Stimulated activated memory B cell treated with anti-CD40 and anti-IgM and Interleukin-4, amounts not matched to agents 10 μg/mL and 1 μg/mL and 100 μg/mL, for 72 hours (primary cell): ENCODE measurements at regions not wholly inside any gene's neighbourhood (a gene's known extent, or its start where the extent isn't known, plus 50 kb on each side); places are given as distances from the start of the nearest gene placed in this dataset.
"Not testable (repeated sequence)": the region's sequence is repeated elsewhere in the genome, so short reads cannot be mapped to it uniquely, and the experiment has no call there.

Experiments used
- ATAC-seq: fragments of 150-1000 bp; cut with Tn5 transposase; 2 replicates; pipeline ENCODE4 v1.10.0; 2021
- H3K27ac Mint-ChIP-seq: one replicate; pipeline ENCODE4 v1.8.0; 2022; ENCODE audit warnings: mild to moderate bottlenecking, mixed read lengths
- H3K27me3 Mint-ChIP-seq: one replicate; pipeline ENCODE4 v1.8.0; 2022; ENCODE audit warnings: mixed read lengths
- H3K36me3 Mint-ChIP-seq: one replicate; pipeline ENCODE4 v1.8.0; 2022; ENCODE audit warnings: mixed read lengths
- H3K4me1 Mint-ChIP-seq: one replicate; pipeline ENCODE4 v1.8.0; 2022; ENCODE audit warnings: mixed read lengths
- H3K4me3 Mint-ChIP-seq: one replicate; pipeline ENCODE4 v1.8.0; 2022; ENCODE audit warnings: mild to moderate bottlenecking, moderate library complexity, mixed read lengths
- H3K9me3 Mint-ChIP-seq: one replicate; pipeline ENCODE4 v1.8.0; 2022; ENCODE audit warnings: mixed read lengths

GRCh38 chr5:108543486-108543885 lies 161.6 kb upstream of the FBXL17 start:
- no peak for ATAC-seq
- Mint-ChIP-seq H3K4me1 (no peaks in the 10 kb centered on the region), H3K27ac (no peak overlapping the region), H3K9me3 (no peaks in the 10 kb centered on the region), H3K36me3 (no peaks in the 10 kb centered on the region), H3K27me3 (no peaks in the 10 kb centered on the region), H3K4me3 (no peak overlapping the region)

DNA sequence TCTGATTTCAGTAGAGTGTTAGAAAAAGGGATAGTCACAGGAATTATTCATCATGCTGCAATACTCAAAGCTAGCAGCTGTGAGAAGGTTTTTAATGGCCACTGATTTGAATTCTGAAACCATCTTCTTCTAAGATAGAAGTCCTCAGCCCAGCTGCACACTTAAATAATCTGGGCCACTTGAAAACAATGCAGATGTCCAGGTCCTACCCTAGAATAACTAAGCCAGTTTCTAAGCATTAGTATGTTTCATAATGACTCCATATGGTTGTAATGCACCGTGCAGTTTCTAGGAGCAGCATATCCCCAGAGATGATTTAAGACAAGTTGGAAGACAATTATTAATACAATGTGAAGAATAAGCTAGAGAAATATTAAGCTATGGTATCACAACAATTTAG lies 159.9 kb upstream of the FBXL17 start:
- no peak overlapping the region for H3K27ac Mint-ChIP-seq
- no peak overlapping the region for H3K4me3 Mint-ChIP-seq
- H3K9me3 Mint-ChIP-seq, result no peaks in the 10 kb centered on the region
- H3K4me1 Mint-ChIP-seq, result no peaks in the 10 kb centered on the region
- no peaks in the 10 kb centered on the region for H3K36me3 Mint-ChIP-seq
- no peaks in the 10 kb centered on the region for H3K27me3 Mint-ChIP-seq
- ATAC-seq, result no peak

DNA sequence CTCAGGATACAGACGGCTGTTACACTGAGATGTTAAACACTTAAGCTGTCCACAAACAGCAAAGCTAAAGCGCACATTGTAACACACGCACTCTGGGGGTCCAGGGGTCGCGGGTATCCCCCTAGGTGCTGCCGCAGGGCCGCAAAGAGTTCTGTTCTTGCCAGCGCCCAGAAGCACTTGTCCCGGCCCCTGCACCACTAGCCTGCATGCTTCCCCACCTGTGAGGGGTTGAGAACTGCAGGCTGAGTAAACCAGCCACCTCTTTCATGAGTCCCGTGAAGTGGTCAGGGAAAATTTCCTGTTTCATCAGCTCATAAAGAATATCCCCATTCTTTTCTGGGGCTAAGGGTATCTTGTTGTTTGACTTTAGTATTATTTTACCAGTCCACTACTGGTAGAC lies 154.4 kb upstream of the FBXL17 start:
- Mint-ChIP-seq H3K9me3 (no peaks in the 10 kb centered on the region), H3K27ac (no peak overlapping the region), H3K36me3 (no peaks in the 10 kb centered on the region), H3K4me1 (peaks cover 14% of the 10 kb centered on the region), H3K4me3 (no peak overlapping the region), H3K27me3 (no peaks in the 10 kb centered on the region)
- peak; percentile 29 for ATAC-seq

DNA sequence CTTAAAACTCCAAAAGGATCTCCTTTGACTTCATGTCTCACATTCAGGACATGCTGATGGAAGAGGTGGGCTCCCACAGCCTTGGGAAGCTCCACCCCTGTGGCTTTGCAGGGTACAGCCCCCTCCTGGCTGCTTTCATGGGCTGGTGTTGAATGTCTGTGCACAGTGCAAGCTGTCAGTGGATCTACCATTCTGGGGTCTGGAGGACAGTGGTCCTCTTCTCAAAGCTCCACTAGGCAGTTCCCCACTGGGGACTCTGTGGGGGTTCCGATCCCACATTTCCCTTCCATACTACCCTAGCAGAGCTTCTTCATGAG lies 150.2 kb upstream of the FBXL17 start:
- H3K4me1 Mint-ChIP-seq, result peaks cover 14% of the 10 kb centered on the region
- H3K27ac Mint-ChIP-seq, H3K9me3 Mint-ChIP-seq, ATAC-seq, H3K36me3 Mint-ChIP-seq, H3K27me3 Mint-ChIP-seq, H3K4me3 Mint-ChIP-seq: not testable (repeated sequence)

DNA sequence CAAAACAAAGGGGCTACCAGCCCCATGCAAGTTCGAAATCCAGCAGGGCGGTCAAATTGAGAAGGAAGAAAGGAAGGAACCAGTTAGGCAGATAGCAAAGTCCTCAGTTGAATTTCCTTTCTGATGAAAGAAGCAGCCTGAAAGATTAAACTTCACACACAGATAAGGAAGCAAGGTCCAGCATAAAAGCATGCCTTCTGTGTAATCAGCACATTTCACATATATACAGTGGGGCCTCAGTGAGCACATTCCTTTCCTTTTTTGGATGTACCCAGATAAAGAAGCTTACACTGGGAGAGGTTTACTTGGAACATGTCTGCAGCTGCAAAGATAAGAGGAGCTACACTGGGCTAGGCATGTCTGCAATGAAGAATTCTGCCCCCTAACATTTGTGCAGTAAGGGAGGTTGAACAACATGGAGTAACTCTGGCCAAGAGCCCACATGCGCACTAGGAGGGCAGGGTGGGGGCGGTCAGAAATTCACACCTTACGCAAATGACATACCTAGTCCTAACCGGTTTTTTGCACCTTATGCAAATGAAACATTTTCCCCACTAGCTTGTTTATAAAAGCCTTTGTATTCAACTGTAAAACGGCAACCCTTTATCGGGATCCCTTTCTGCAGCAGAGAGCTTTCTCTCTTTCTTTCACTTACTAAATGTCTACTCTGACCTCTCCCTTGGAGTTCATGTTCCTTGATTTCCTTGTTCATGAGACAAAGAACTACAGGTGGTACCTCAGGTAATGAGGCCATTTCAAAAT lies 149.7 kb upstream of the FBXL17 start:
- H3K27ac Mint-ChIP-seq, result no peak overlapping the region
- peaks cover 2% of the 10 kb centered on the region for H3K36me3 Mint-ChIP-seq
- peaks cover 14% of the 10 kb centered on the region for H3K4me1 Mint-ChIP-seq
- no peak for ATAC-seq
- no peaks in the 10 kb centered on the region for H3K27me3 Mint-ChIP-seq
- no peak overlapping the region for H3K4me3 Mint-ChIP-seq
- H3K9me3 Mint-ChIP-seq, result peaks cover 4% of the 10 kb centered on the region

GRCh38 chr5:108530706-108531105 lies 148.8 kb upstream of the FBXL17 start:
- no peak overlapping the region for H3K4me3 Mint-ChIP-seq
- H3K27ac Mint-ChIP-seq, result no peak overlapping the region
- no peak for ATAC-seq
- H3K4me1 Mint-ChIP-seq, result peaks cover 14% of the 10 kb centered on the region
- H3K27me3 Mint-ChIP-seq, result no peaks in the 10 kb centered on the region
- peaks cover 7% of the 10 kb centered on the region for H3K36me3 Mint-ChIP-seq
- H3K9me3 Mint-ChIP-seq, result peaks cover 9% of the 10 kb centered on the region

GRCh38 chr5:108529381-108529780 lies 147.5 kb upstream of the FBXL17 start:
- Mint-ChIP-seq H3K36me3 (peaks cover 7% of the 10 kb centered on the region), H3K4me3 (no peak overlapping the region), H3K9me3 (peaks cover 9% of the 10 kb centered on the region), H3K27ac (no peak overlapping the region), H3K27me3 (no peaks in the 10 kb centered on the region), H3K4me1 (peaks cover 18% of the 10 kb centered on the region)
- ATAC-seq, result no peak

DNA sequence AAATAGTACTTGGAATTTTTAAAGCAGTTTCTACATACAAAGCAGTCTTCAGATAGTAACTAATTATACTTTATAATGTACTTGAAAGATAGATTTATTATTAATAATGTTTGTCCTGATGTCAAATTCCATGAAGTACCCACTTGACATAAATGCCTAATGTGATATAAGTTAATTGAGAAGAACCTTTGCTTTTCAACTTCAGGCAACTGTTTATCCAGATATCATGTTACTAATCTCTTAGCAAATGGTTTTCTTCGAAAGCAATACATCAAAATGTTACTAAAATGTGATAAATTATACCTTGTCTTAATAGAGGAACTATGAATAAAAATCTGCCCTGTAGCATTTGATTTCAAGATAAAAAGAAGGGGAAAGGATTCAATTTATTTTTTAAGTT lies 146.8 kb upstream of the FBXL17 start:
- H3K36me3 Mint-ChIP-seq, result peaks cover 7% of the 10 kb centered on the region
- H3K9me3 Mint-ChIP-seq, result peaks cover 9% of the 10 kb centered on the region
- no peak for ATAC-seq
- H3K27me3 Mint-ChIP-seq, result no peaks in the 10 kb centered on the region
- H3K4me3 Mint-ChIP-seq, result no peak overlapping the region
- peaks cover 25% of the 10 kb centered on the region for H3K4me1 Mint-ChIP-seq
- no peak overlapping the region for H3K27ac Mint-ChIP-seq

- H3K4me3 Mint-ChIP-seq, result no peak overlapping the region
- H3K4me1 Mint-ChIP-seq, result peaks cover 38% of the 10 kb centered on the region
- peak overlapping the region; percentile 52 for H3K27ac Mint-ChIP-seq
- H3K9me3 Mint-ChIP-seq, result peaks cover 5% of the 10 kb centered on the region
- no peaks in the 10 kb centered on the region for H3K27me3 Mint-ChIP-seq
- no peak for ATAC-seq
- peaks cover 7% of the 10 kb centered on the region for H3K36me3 Mint-ChIP-seq
Measured at GRCh38 chr5:108524564-108524963, 142.7 kb upstream of the FBXL17 start.

GRCh38 chr5:108523360-108523759 lies 141.5 kb upstream of the FBXL17 start:
- Mint-ChIP-seq H3K27me3 (no peaks in the 10 kb centered on the region), H3K4me1 (peaks cover 38% of the 10 kb centered on the region), H3K9me3 (peaks cover 5% of the 10 kb centered on the region), H3K27ac (peak overlapping the region; percentile 52), H3K4me3 (no peak overlapping the region), H3K36me3 (peaks cover 7% of the 10 kb centered on the region)
- peak; percentile 61 for ATAC-seq

DNA sequence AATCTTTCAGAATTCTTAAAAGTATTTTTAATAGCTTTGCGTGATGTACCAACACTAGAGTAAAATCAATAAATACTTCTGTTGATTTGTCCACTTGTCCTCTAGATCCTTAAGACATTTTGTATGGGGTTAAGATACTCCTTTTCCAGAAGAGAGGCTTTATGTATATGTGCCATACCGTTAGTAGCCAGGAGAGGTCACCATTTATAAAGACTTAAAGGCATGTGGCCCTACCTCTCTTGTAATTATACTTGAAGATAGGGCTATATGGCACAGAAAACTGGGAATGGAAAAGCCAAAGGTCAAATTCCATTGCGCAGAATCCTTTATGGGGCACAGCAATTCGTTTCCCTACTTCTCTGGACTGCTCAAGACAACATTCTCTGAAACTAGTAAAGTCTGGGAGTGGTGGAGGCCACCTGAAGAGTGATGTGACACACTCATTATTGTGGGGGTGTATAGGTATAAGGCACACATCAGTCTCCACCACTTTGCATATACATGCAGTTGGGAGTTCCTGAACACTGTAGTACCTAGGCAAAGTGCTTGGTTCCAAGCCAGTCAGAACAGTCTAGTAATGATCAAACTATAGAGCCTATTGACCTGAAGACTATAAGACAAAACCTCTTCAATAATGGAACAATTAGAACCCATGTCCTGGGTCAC lies 140.1 kb upstream of the FBXL17 start:
- Mint-ChIP-seq H3K4me1 (peaks cover 38% of the 10 kb centered on the region), H3K27ac (peak overlapping the region; percentile 54), H3K4me3 (no peak overlapping the region), H3K36me3 (peaks cover 7% of the 10 kb centered on the region), H3K9me3 (peaks cover 5% of the 10 kb centered on the region), H3K27me3 (no peaks in the 10 kb centered on the region)
- peak; percentile 57 for ATAC-seq

GRCh38 chr5:108521011-108521700 lies 139.3 kb upstream of the FBXL17 start:
- peak overlapping the region; percentile 18 for H3K4me3 Mint-ChIP-seq
- H3K9me3 Mint-ChIP-seq, result peaks cover under 1% of the 10 kb centered on the region

GRCh38 chr5:108516785-108517184 lies 134.9 kb upstream of the FBXL17 start:
- no peaks in the 10 kb centered on the region for H3K27me3 Mint-ChIP-seq
- ATAC-seq, result no peak
- H3K27ac Mint-ChIP-seq, result no peak overlapping the region
- H3K36me3 Mint-ChIP-seq, result no peaks in the 10 kb centered on the region
- no peak overlapping the region for H3K4me3 Mint-ChIP-seq
- H3K9me3 Mint-ChIP-seq, result no peaks in the 10 kb centered on the region
- H3K4me1 Mint-ChIP-seq, result peaks cover 12% of the 10 kb centered on the region

More at GRCh38 chr5:108521011-108521700, 139.3 kb upstream of the FBXL17 start:
- H3K27ac Mint-ChIP-seq, result peak overlapping the region; percentile 54
- peaks cover under 1% of the 10 kb centered on the region for H3K36me3 Mint-ChIP-seq
- peak; percentile 89 for ATAC-seq
- peaks cover 38% of the 10 kb centered on the region for H3K4me1 Mint-ChIP-seq
- H3K27me3 Mint-ChIP-seq, result no peaks in the 10 kb centered on the region

GRCh38 chr5:108515517-108516105 lies 133.7 kb upstream of the FBXL17 start:
- no peak overlapping the region for H3K27ac Mint-ChIP-seq
- peaks cover 5% of the 10 kb centered on the region for H3K27me3 Mint-ChIP-seq
- no peaks in the 10 kb centered on the region for H3K36me3 Mint-ChIP-seq
- peaks cover under 1% of the 10 kb centered on the region for H3K4me1 Mint-ChIP-seq
- H3K9me3 Mint-ChIP-seq, result no peaks in the 10 kb centered on the region
- no peak for ATAC-seq
- H3K4me3 Mint-ChIP-seq, result no peak overlapping the region

DNA sequence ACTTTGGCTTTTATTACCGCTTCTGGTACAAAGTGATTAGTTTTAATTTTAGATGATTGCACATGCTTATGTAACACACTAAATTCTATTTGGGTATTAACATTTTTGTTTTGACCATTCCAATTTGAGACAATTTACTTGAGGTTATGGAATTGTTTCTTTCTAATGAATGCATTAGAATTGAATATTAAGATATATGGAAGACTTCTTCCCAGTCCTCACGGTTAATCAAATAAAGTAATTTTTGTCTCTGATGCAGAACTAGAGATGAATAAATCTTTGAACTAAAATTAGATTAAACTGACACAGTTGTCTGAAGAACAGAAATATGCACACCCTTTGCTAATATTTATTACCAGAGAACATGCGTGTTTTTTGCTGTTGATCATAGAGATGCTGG lies 127.1 kb upstream of the FBXL17 start:
- no peak for ATAC-seq
- H3K4me3 Mint-ChIP-seq, result no peak overlapping the region
- no peaks in the 10 kb centered on the region for H3K9me3 Mint-ChIP-seq
- no peaks in the 10 kb centered on the region for H3K4me1 Mint-ChIP-seq
- peaks cover 30% of the 10 kb centered on the region for H3K27me3 Mint-ChIP-seq
- no peaks in the 10 kb centered on the region for H3K36me3 Mint-ChIP-seq
- H3K27ac Mint-ChIP-seq, result no peak overlapping the region
